Bronchial epithelial cell (primary cell): ENCODE measurements at regions not wholly inside any gene's neighbourhood (a gene's known extent, or its start where the extent isn't known, plus 50 kb on each side); places are given as distances from the start of the nearest gene placed in this dataset.
A peak's percentile ranks its signal among the peaks of the same experiment; 100 is the strongest.

ENCODE experiments used
- DNase-seq: peaks from one replicate; pipeline ENCODE4 v3.0.0-alpha.2; 2010; ENCODE audit warnings: low read depth
- FAIRE-seq: peaks from 2 replicates; lab custom pipeline; 2011; peaks lifted over from hg19 to GRCh38; lab: Jason Lieb, UNC
- H3K27me3 ChIP-seq: 2 replicates; pipeline ENCODE4 v1.5.1; 2011; ENCODE audit warnings: low read length; ENCODE audit not compliant: control insufficient read depth, insufficient read depth
- H3K36me3 ChIP-seq: 2 replicates; pipeline ENCODE4 v1.5.1; 2011; ENCODE audit warnings: low read length; ENCODE audit not compliant: control insufficient read depth, insufficient read depth
- H3K4me3 ChIP-seq: 2 replicates; pipeline ENCODE4 v1.5.1; 2011; ENCODE audit warnings: mild to moderate bottlenecking, low read depth, low read length, control low read depth
- TF ChIP-seq, protein P1 (sequence below): IDR thresholded peaks from 2 replicates; pipeline ENCODE4 v1.5.1; 2011; ENCODE audit warnings: mild to moderate bottlenecking, moderate library complexity, low read length, control low read depth, inconsistent platforms; ENCODE audit not compliant: insufficient read depth, severe bottlenecking

GRCh38 chr1:89454845-89455521 is 69.6 kb upstream of the LRRC8B start:
- Histone ChIP-seq H3K4me3 (no peak overlapping the region), H3K27me3 (no peaks in the 10 kb centered on the region), H3K36me3 (no peaks in the 10 kb centered on the region)
- TF ChIP-seq, protein P1, sequence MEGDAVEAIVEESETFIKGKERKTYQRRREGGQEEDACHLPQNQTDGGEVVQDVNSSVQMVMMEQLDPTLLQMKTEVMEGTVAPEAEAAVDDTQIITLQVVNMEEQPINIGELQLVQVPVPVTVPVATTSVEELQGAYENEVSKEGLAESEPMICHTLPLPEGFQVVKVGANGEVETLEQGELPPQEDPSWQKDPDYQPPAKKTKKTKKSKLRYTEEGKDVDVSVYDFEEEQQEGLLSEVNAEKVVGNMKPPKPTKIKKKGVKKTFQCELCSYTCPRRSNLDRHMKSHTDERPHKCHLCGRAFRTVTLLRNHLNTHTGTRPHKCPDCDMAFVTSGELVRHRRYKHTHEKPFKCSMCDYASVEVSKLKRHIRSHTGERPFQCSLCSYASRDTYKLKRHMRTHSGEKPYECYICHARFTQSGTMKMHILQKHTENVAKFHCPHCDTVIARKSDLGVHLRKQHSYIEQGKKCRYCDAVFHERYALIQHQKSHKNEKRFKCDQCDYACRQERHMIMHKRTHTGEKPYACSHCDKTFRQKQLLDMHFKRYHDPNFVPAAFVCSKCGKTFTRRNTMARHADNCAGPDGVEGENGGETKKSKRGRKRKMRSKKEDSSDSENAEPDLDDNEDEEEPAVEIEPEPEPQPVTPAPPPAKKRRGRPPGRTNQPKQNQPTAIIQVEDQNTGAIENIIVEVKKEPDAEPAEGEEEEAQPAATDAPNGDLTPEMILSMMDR: peak; percentile 39
- DNase-seq (peak; percentile 64), FAIRE-seq (no peak)

- TF ChIP-seq, protein P1: no peak
- FAIRE-seq: no peak
- no peak for DNase-seq
- no peaks in the 10 kb centered on the region for H3K36me3 ChIP-seq
- H3K4me3 ChIP-seq: no peak overlapping the region
- no peaks in the 10 kb centered on the region for H3K27me3 ChIP-seq
Observed at GRCh38 chr1:89457046-89457445, 67.6 kb upstream of the LRRC8B start.

- Histone ChIP-seq H3K4me3 (no peak overlapping the region), H3K36me3 (no peaks in the 10 kb centered on the region), H3K27me3 (no peaks in the 10 kb centered on the region)
- TF ChIP-seq, protein P1: no peak
- DNase-seq (no peak), FAIRE-seq (no peak)
Observed at GRCh38 chr1:89459081-89459480, 65.5 kb upstream of the LRRC8B start.

DNA sequence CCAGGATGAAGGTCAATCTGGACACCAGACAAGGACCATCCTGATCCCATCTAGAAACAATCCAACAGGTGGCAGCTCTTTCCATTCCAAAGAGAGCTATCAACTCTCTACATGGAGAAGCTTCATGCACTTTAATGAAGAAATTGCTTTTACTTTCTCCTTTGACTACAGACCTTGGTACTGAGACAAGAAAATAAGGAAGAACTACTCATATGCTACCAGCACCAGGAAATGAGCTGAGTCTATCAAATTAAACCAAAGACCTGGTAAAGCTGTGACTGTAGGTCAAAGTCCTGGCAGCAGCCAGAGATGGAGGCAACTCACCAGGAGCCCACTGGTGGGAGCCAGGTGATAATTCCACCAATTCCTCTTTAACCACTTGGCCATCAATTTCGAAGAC is 64.3 kb upstream of the LRRC8B start:
- FAIRE-seq: no peak
- Histone ChIP-seq H3K4me3 (no peak overlapping the region), H3K27me3 (no peaks in the 10 kb centered on the region), H3K36me3 (no peaks in the 10 kb centered on the region)
- DNase-seq: no peak
- TF ChIP-seq, protein P1: no peak

- FAIRE-seq: no peak
- TF ChIP-seq, protein P1: no peak
- no peak overlapping the region for H3K4me3 ChIP-seq
- no peaks in the 10 kb centered on the region for H3K27me3 ChIP-seq
- H3K36me3 ChIP-seq: no peaks in the 10 kb centered on the region
- peak; percentile 60 for DNase-seq
Observed at GRCh38 chr1:89462250-89462649, 62.4 kb upstream of the LRRC8B start.

GRCh38 chr1:89464008-89464407 is 60.6 kb upstream of the LRRC8B start:
- peak; percentile 28 for DNase-seq
- Histone ChIP-seq H3K36me3 (no peaks in the 10 kb centered on the region), H3K27me3 (no peaks in the 10 kb centered on the region), H3K4me3 (no peak overlapping the region)
- TF ChIP-seq, protein P1: no peak
- FAIRE-seq: no peak
